B cell (primary cell): ENCODE measurements at regions not wholly inside any gene's neighbourhood (a gene's known extent, or its start where the extent isn't known, plus 50 kb on each side); places are given as distances from the start of the nearest gene placed in this dataset.

Experiments
- ATAC-seq: fragments of 200-7000 bp; cut with Tn5 transposase; one replicate; pipeline ENCODE4 v1.10.0; 2021; ENCODE audit warnings: low read depth, mild to moderate bottlenecking, moderate number of reproducible peaks, moderate library complexity
- CTCF ChIA-PET: fragments of 350-600 bp; sonication (Branson Sonifier 250); formaldehyde crosslinking; loops from one replicate; lab custom pipeline; 2021; ENCODE audit warnings: antibody characterized with exemption, inconsistent platforms; lab: Charles Lee
- POLR2A ChIA-PET: fragments of 350-600 bp; sonication (Branson Sonifier 250); formaldehyde crosslinking; loops from one replicate; lab custom pipeline; 2021; ENCODE audit warnings: antibody characterized with exemption; lab: Charles Lee
- DNase-seq: peaks from one replicate; pipeline ENCODE4 v3.0.0; 2013
- H2AFZ ChIP-seq: 2 replicates; pipeline ENCODE4 v1.6.1; 2012; ENCODE audit warnings: mild to moderate bottlenecking, low read depth, low read length; ENCODE audit not compliant: insufficient read depth, poor library complexity, severe bottlenecking
- H3K27ac ChIP-seq, 2 donors: 1 replicate in 1 of 2; 2 replicates in 1 of 2; pipeline ENCODE4 v1.5.1; 2012 to 2013; ENCODE audit warnings: low read length in 2 of 2, mild to moderate bottlenecking in 2 of 2, moderate library complexity in 1 of 2
- H3K27me3 ChIP-seq, 4 experiments: fragments of 200-600 bp in 1 of 4; sonication (generic) in 1 of 4; replicated peaks in 1 of 4; 1 replicate in 2 of 4; 2 replicates in 2 of 4; pipeline versions ENCODE4 v1.6.1 to v1.7.0; 2013 to 2016; ENCODE audit warnings: low read length in 3 of 4, mild to moderate bottlenecking in 2 of 4, mixed read lengths in 1 of 4, moderate library complexity in 1 of 4; ENCODE audit not compliant: insufficient read depth in 4 of 4, control insufficient read depth in 3 of 4; ENCODE audit errors: control extremely low read depth in 1 of 4
- H3K36me3 ChIP-seq, 2 experiments: replicated peaks in 1 of 2; 1 replicate in 1 of 2; 2 replicates in 1 of 2; pipeline versions ENCODE4 v1.6.1 to v1.7.1; 2013; ENCODE audit warnings: low read length in 1 of 2; ENCODE audit not compliant: insufficient read depth in 2 of 2, control insufficient read depth in 1 of 2; ENCODE audit errors: control extremely low read depth in 1 of 2, extremely low read depth in 1 of 2
- H3K4me1 ChIP-seq, 2 donors: fragments of 200-600 bp in 1 of 2; sonication (generic) in 1 of 2; 1 replicate in 1 of 2; 2 replicates in 1 of 2; pipeline versions ENCODE4 v1.5.1 to v1.6.1; 2013 to 2017; ENCODE audit warnings: low read length in 2 of 2; ENCODE audit not compliant: control insufficient read depth in 2 of 2, insufficient read depth in 2 of 2
- H3K4me2 ChIP-seq: replicated peaks from 2 replicates; pipeline ENCODE3; 2012; ENCODE audit warnings: mild to moderate bottlenecking, low read depth, low read length; ENCODE audit not compliant: poor library complexity, severe bottlenecking
- H3K4me3 ChIP-seq, 5 experiments: fragments of 200-600 bp in 1 of 5; sonication (generic) in 1 of 5; 1 replicate in 3 of 5; 2 replicates in 2 of 5; pipeline versions ENCODE4 v1.5.1 to v1.7.0; 2011 to 2016; ENCODE audit warnings: low read length in 4 of 5, mild to moderate bottlenecking in 4 of 5, low read depth in 2 of 5, control low read depth in 1 of 5, moderate library complexity in 1 of 5; ENCODE audit not compliant: insufficient read depth in 1 of 5; ENCODE audit errors: control extremely low read depth in 1 of 5, extremely low read depth in 1 of 5
- H3K79me2 ChIP-seq: fragments of 200-600 bp; sonication (generic); one replicate; pipeline ENCODE4 v1.6.0; 2016; ENCODE audit warnings: low read length; ENCODE audit not compliant: control insufficient read depth, insufficient read depth
- H3K9ac ChIP-seq: fragments of 200-600 bp; sonication (generic); 2 replicates; pipeline ENCODE4 v1.6.1; 2017; ENCODE audit warnings: mild to moderate bottlenecking, low read length, moderate library complexity
- H3K9me3 ChIP-seq, 3 donors: one replicate each; pipeline versions ENCODE4 v1.6.1 to v1.7.1; 2013; ENCODE audit warnings: low read length in 2 of 3; ENCODE audit not compliant: control insufficient read depth in 2 of 3, insufficient read depth in 1 of 3; ENCODE audit errors: control extremely low read depth in 1 of 3
- H4K20me1 ChIP-seq: 2 replicates; pipeline ENCODE4 v1.6.0; 2012; ENCODE audit warnings: mild to moderate bottlenecking, low read length; ENCODE audit not compliant: insufficient read depth, control insufficient read depth, poor library complexity, severe bottlenecking
- H3K27ac Mint-ChIP-seq: one replicate; pipeline ENCODE4 v1.8.0; 2021; ENCODE audit warnings: mixed read lengths
- H3K27me3 Mint-ChIP-seq: one replicate; pipeline ENCODE4 v1.8.0; 2021; ENCODE audit warnings: mixed read lengths
- H3K4me1 Mint-ChIP-seq: one replicate; pipeline ENCODE4 v1.8.0; 2021; ENCODE audit warnings: mixed read lengths
- H3K4me3 Mint-ChIP-seq: one replicate; pipeline ENCODE4 v1.8.0; 2021; ENCODE audit warnings: mixed read lengths
- H3K9me3 Mint-ChIP-seq: one replicate; pipeline ENCODE4 v1.8.0; 2022; ENCODE audit warnings: mixed read lengths; ENCODE audit not compliant: insufficient read depth
- CTCF ChIP-seq: fragments of 200-600 bp; IDR thresholded peaks from one replicate; pipeline ENCODE4 v1.8.0; 2022; ENCODE audit warnings: antibody characterized with exemption, mild to moderate bottlenecking
- EZH2 ChIP-seq: IDR thresholded peaks from 2 replicates; pipeline ENCODE4 v1.6.1; 2012; ENCODE audit warnings: borderline replicate concordance, low read depth, mild to moderate bottlenecking, moderate library complexity, low read length; ENCODE audit not compliant: insufficient read depth, poor library complexity, severe bottlenecking
- WGBS: methylation state at CpG from one replicate; pipeline ENCODE4 v1.1.5; 2013; ENCODE audit warnings: missing lambda C conversion rate; ENCODE audit not compliant: insufficient coverage; 5-methylcytosine and 5-hydroxymethylcytosine counted together
- intact Hi-C: fragments of 100-400 bp; cut with micrococcal nuclease; formaldehyde crosslinking; loops from one replicate; pipeline ENCODE4 v1.10.0; 2022

GRCh38 chr9:14480526-14480925, 166.6 kb upstream of the NFIB start:
- Mint-ChIP-seq H3K4me1 (no peaks in the 10 kb centered on the region), H3K27ac (no peak overlapping the region), H3K4me3 (no peak overlapping the region), H3K9me3 (no peaks in the 10 kb centered on the region), H3K27me3 (peaks cover 8% of the 10 kb centered on the region)
- intact Hi-C loops, result no loop called here
- Histone ChIP-seq H3K27me3 (no peaks in the 10 kb centered on the region), H4K20me1 (no peaks in the 10 kb centered on the region), H3K4me1 (no peaks in the 10 kb centered on the region), H3K9ac (no peak overlapping the region), H3K36me3 (no peaks in the 10 kb centered on the region), H2AFZ (no peak overlapping the region), H3K4me3 (no peak overlapping the region), H3K9me3 (no peaks in the 10 kb centered on the region), H3K79me2 (no peaks in the 10 kb centered on the region), H3K4me2 (no peak overlapping the region), H3K27ac (no peak overlapping the region)
- ATAC-seq (no peak), DNase-seq (no peak)
- WGBS, result 94% methylated on average over 2 of the region's 3 CpGs
- POLR2A ChIA-PET, result no interaction called here
- CTCF ChIA-PET, result no interaction called here
- TF ChIP-seq CTCF, result no peak
- no peak for TF ChIP-seq EZH2

DNA sequence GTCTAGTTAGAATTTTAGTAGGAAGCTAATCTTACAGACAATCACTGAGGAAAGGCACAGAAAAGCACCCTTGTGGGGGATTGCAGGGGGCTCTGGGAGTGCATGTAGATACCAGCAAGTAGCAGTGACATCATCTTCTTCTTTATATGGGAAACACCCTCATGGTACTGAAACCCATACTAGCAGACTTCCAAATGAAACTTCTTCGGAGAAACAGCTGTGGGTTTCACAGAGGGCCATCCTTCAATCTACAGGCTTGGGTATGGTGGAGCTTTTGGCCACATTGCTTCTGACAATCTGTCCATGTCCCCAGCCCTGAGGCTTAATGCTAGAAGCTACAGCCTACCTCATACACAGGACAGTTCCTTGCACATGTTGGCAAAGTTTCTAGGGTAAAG, 165.2 kb upstream of the NFIB start:
- no peak for DNase-seq
- Histone ChIP-seq H3K79me2 (no peaks in the 10 kb centered on the region), H3K36me3 (no peaks in the 10 kb centered on the region), H4K20me1 (no peaks in the 10 kb centered on the region), H3K4me1 (no peaks in the 10 kb centered on the region), H2AFZ (no peak overlapping the region), H3K9me3 (no peaks in the 10 kb centered on the region), H3K9ac (no peak overlapping the region), H3K4me3 (no peak overlapping the region), H3K4me2 (no peak overlapping the region), H3K27me3 (no peaks in the 10 kb centered on the region), H3K27ac (no peak overlapping the region)
- CTCF ChIA-PET, result no interaction called here
- intact Hi-C loops, result no loop called here
- Mint-ChIP-seq H3K27ac (no peak overlapping the region), H3K27me3 (peaks cover 8% of the 10 kb centered on the region), H3K4me3 (no peak overlapping the region), H3K9me3 (no peaks in the 10 kb centered on the region), H3K4me1 (no peaks in the 10 kb centered on the region)
- no CpG with 5 or more reads among the region's 1 CpG for WGBS
- POLR2A ChIA-PET, result no interaction called here
- ATAC-seq, result no peak
- no peak for TF ChIP-seq EZH2
- TF ChIP-seq CTCF, result no peak
